Esophagus squamous epithelium (tissue), 4 donors: ENCODE measurements at regions not wholly inside any gene's neighbourhood (a gene's known extent, or its start where the extent isn't known, plus 50 kb on each side); places are given as distances from the start of the nearest gene placed in this dataset.

Experiments used
- CTCF ChIP-seq, 6 experiments: fragments of 450-650 bp in 4 of 6; fragments of 200-600 bp in 2 of 6; sonication (generic) in 2 of 6; IDR thresholded peaks; one replicate each; pipeline ENCODE4 v1.5.1; 2016 to 2019; ENCODE audit warnings: antibody characterized with exemption in 6 of 6, mild to moderate bottlenecking in 4 of 6, moderate library complexity in 4 of 6
- POLR2A ChIP-seq, 4 donors: fragments of 450-650 bp; IDR thresholded peaks; one replicate each; pipeline ENCODE4 v1.6.1; 2017; ENCODE audit warnings: antibody characterized with exemption in 4 of 4, mild to moderate bottlenecking in 4 of 4, moderate library complexity in 3 of 4

DNA sequence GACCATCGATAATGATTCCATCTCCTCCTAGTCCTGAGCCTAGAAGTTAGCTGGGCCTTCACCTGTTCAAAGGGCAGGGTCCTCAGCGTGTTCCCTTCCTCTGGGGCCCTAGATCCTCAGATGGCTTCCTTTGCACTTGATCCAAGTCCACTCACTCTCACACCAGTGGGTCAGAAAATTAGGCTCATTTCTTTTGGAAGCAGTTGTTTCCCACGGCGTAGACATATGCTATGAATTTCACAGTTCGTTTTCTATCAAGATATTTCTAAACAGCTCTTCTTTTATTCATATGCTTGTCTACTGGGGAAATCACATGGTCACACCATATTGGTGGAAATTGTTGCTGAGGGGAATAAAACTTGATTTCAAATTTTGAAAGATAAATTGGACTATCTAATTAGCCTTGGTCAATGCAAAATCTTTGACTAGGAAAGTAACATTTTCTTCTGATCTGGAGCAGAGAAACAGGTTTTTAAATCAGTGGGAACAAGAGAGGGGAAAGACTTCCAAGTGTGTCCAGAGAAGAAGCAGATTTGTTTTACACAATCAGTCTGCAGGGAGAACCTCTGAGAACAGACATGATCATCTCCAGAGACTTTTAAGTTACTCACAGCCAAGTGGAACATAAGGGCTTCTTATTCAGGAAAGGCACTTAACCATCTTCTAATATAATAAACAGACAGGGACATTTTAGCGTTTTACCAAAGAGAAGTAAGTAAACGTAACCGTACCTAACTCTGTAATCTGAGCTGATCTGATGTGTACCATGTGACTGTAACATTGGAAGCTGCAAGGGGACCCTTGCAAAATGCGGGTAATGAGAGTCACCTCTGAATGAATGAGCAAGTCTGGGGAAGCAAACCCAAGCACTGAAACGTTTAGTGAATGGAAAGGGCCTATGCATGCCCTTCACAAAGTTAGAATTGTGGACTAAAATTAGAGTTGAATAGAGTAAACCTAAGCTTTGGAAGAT, 455.7 kb upstream of the FAT1 start:
- no peak for TF ChIP-seq CTCF (IDR thresholded peaks at IDR 0.05)
- no peak for TF ChIP-seq POLR2A (IDR thresholded peaks at IDR 0.05)
